Renal cortex interstitium (tissue), 11 donors: ENCODE measurements at regions not wholly inside any gene's neighbourhood (a gene's known extent, or its start where the extent isn't known, plus 50 kb on each side); places are given as distances from the start of the nearest gene placed in this dataset.
"Not testable (repeated sequence)": the region's sequence is repeated elsewhere in the genome, so short reads cannot be mapped to it uniquely, and the experiment has no call there.

Source experiments
- DNase-seq, 11 donors: peaks; one replicate each; pipeline ENCODE4 v3.0.0-alpha.2; 2013; ENCODE audit warnings: low read depth in 9 of 11, low spot score in 4 of 11; ENCODE audit errors: extremely low read depth in 1 of 11

- DNase-seq: no peak
Observed at GRCh38 chr7:69398986-69399385, 199.3 kb upstream of the AUTS2 start.

- no peak for DNase-seq
Observed at GRCh38 chr7:69399401-69399800, 198.9 kb upstream of the AUTS2 start.

DNA sequence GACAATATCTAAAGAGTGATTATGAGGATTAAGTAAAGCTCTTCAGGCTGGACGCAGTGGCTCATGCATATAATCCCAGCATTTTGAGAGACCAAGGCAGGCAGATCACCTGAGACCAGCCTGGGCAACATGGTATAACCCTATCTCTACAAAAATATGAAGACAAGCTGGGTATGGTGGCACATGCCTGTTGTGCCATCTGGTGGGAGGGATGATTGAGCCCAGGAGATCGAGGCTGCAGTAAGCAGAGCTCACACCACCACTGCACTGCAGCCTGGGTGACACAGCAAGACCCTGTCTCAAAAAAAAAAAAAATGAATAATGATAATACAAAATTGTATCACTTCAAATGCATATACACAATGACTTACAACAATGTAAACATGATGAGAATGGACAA, 195.6 kb upstream of the AUTS2 start:
- no peak for DNase-seq

- no peak for DNase-seq
Observed at GRCh38 chr7:69403169-69403568, 195.1 kb upstream of the AUTS2 start.

DNA sequence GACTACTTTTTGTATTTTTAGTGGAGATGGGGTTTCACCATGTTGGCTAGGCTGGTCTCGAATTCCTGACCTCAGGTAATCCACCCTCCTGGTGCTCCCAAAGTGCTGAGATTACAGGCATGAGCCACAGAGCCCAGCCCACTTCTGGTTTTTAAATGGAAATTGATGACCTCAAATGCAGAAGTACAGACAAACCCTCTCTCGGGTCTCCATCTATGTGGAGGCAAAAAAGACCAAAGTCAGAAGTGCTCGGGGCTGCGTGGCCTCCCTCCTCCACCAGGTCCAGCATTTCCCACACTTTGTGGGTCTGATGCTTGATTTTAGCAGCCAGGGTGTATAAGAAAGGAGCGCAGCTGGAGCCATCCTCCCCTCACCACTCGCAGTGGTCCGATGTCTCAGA, 187.3 kb upstream of the AUTS2 start:
- no peak for DNase-seq

DNA sequence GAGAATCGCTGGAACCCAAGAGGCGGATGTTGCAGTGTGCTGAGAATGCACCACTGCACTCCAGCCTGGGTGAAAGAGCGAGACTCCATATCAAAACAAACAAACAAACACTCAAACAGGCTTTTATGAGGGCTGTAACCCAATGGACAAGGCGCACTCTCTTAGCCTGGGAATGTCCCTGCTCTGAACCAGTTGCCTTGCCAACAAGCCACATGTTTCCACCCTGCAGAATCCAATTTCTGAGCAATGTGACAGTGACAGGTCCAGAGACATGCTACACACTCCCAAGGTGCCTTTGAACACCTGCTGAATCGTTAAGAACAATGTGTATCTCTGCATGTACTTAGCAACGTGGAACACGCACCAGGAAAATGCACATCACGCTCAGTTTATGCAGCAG, 186.8 kb upstream of the AUTS2 start:
- no peak for DNase-seq

DNA sequence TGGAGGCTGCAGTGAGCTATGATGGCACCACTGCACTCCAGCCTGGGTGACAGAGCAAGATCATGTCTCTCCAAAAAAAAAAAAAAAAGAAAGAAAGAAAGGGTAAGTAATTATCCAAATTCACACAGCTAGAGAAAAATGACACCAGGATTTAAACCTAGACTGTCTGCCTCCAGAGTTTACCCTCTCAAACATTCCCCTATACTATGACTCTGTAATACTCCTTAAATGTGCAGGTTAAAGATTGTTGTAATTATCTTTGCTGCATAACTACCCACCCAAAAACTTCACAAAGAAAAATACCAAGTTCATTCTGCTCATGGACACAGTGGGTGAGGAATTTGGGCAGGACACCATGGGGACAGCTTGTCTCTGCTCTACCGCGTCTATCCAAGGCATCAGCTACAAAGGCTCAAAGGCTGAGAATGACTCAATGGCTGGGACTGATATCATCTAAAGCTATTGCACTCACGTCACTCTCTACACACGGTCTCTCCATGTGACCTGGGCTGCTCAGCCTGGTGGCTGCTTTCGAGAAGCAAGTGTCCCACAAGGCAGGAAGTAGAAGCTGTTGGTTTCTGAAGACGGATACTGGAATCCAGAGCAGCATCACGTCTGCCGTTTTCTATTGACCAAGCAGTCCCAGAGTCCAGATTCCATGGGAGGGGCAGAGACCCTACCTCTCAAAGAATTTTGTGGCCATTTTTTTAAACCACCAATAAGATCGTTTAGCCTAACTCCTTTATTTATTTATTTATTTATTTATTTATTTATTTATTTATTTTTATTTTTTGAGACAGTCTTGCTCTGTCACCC, 185.7 kb upstream of the AUTS2 start:
- no peak for DNase-seq

- no peak for DNase-seq
Observed at GRCh38 chr7:69414555-69414954, 183.7 kb upstream of the AUTS2 start.

DNA sequence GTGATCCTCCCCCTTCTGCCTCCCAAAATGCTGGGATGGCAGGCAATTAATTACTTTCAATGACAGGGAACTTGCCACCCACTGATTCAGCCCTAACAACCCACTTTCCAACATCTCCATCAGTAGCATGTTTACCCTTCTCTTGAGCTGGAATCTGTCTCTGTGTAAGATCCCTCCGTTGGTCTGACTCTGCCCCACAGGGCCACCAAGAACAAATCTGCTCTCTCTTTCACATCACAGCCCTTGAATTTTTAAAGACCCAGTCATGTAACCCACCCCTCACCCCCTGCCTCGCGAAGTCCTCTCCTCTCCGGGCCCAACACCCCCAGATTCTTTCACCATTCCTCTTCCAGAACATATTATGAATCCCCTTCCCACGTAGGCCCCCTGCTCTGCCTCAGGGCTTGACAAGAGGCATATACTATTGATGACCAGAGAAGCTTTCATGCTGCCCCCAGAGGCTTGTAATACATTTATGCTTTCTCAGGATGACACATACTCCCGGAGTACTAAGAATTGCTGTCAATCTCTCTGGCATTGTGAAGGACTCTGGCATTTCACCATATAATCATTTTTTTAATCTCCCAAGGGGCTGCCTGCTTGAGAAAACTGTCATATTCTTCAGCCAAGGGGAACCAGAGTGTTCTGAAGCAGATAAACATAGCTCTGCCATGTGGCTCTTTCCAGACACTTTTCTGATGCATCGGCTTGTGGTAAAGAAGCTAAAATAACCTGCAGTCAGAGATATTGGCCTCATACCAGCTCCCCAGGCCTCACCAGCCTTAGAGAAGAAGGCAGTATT, 179.2 kb upstream of the AUTS2 start:
- DNase-seq: no peak

DNA sequence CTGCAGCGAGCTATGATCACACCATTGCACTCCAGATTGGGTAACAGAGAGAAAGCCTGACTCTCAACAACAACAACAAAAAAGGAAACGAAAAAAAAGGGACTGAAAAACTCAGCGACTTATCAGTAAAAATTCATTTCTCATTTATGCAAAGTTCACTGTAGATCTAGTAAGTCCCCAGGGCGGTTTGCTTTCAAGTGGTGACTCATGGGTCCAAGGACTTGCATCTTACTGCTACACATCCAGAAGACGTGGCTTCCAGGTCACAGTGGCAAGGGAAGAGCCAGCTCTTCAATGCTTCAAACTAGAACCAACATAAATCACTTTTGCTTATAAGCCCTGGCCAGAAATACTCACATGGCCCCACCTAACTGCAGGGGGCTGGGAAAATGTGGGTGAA, 178.3 kb upstream of the AUTS2 start:
- DNase-seq: no peak

GRCh38 chr7:69422574-69422985, 175.7 kb upstream of the AUTS2 start:
- peak in 1 of 11 donors; percentile 31 for DNase-seq

DNA sequence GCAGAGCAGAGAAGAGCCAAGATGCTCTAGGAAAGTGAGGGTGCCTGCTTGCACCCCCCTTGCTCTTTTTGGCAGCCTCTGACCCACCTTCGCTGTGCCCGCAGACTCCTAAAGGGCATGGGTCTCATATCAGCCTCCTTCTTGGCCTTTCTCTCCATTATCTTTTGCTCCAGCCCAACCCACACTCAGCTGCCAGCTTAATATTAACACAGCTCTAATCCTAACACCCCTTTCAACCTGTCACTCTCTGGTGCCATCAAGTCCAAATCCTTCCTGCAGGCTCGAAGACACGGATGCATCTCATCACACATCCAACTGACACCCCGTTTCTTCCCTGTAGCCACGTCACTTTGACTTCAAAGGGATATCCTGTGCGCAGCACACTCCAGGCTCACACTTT, 171.6 kb upstream of the AUTS2 start:
- DNase-seq: no peak

GRCh38 chr7:69428089-69428488, 170.2 kb upstream of the AUTS2 start:
- no peak for DNase-seq

- DNase-seq: peak in 7 of 11 donors; percentile 45 to 73 (median 52)
Observed at GRCh38 chr7:69429911-69430383, 168.3 kb upstream of the AUTS2 start.

DNA sequence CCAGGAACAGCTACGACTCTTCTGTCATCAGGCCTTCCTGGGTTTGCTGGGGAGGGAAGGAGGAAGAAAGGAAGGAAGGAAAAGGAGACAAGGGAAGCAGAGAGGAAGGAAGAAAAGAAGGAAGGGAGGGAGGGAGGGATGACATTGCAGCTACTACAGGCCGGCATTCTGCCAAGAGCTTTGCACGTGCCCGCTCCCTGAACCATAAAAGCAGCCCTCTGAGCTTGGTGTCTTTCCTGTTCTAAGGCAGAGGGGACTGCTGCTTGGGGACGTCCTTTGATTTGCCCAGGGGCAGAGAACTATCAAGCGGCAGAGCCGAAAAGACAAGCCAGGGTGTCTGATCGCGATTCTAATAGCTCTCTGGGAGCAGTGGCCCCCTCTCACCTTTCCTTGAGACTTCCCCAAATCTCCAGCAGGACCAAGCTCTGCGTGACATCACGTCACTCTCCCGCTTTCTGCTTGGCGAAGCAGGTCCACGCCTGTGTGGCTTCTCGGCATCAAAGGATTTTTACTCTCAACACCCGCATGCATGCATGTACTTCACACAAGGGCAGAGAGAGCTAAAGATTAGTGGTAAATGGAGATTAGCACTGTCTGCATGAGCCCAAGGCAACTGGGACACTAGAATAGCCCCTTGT, 167.8 kb upstream of the AUTS2 start:
- peak in 6 of 11 donors; percentile 40 to 62 (median 51) for DNase-seq

DNA sequence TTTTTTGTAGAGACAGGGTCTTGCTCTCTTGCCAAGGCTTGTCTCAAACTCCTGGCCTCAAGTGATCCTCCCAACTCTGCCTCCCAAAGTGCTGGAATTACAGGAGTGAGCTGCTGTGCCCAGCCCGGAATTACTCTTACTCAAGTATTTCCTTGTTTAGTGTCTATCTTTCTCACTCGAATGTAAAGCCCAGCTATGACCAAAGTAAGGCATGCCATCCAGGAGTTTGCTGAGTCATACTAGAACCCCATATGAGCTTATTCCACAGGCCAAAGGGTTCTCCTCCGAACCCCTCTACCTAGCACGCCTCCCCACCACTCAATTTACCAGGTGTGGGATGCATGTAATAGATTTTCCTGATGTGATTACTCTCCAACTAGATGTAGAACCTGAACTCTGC, 166.6 kb upstream of the AUTS2 start:
- no peak for DNase-seq

GRCh38 chr7:69432276-69432675, 166.0 kb upstream of the AUTS2 start:
- not testable (repeated sequence) for DNase-seq

DNA sequence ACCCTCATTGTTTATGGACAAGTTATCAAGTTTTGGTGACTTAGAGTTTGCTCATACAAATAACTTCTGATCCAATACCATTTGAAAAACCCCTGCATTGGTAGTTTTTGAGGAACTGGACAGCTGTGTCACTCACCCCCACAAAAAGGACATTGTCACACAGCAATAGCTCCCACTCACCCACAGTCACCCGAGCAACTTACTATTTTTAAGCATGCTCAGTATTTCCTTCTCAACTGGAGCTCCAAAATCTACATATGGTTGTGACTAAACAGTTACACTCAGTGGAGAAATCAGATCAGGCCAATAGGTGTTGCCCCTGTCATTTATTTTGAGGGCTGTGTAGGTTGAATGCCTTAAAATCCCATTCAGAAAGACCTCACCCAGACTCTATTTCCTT, 165.2 kb upstream of the AUTS2 start:
- DNase-seq: no peak

- no peak for DNase-seq
Observed at GRCh38 chr7:69434398-69434815, 163.9 kb upstream of the AUTS2 start.

- no peak for DNase-seq
Observed at GRCh38 chr7:69435711-69436110, 162.6 kb upstream of the AUTS2 start.
